Islet of Langerhans (tissue), 1 donor: ENCODE measurements at regions not wholly inside any gene's neighbourhood (a gene's known extent, or its start where the extent isn't known, plus 50 kb on each side); places are given as distances from the start of the nearest gene placed in this dataset.

ENCODE experiments used
- FAIRE-seq: peaks from one replicate; lab custom pipeline; 2011; peaks lifted over from hg19 to GRCh38; lab: Jason Lieb, UNC

- no peak for FAIRE-seq
These were observed 1403.3 kb upstream of the SLC39A10 start for GRCh38 chr2:194253528-194254259.

DNA sequence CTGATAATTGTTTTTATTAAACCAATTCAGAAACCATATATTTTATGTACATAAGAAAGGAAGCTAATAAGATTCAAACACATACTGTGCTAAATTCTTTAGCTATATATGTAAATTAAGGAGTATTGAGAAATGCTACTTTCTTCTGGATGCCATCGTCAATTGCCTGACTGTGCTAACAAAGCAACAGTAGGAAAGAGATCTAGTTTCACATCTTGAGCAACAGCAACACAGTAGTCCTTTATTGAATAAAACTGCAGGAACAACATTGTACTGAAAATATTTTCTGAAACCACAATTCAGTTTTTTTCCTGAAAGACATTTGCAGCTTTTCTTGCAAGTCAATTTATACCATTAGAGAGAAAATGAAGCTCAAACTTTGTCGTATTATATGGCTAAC, 1404.9 kb upstream of the SLC39A10 start:
- FAIRE-seq: no peak

GRCh38 chr2:194232600-194232999, 1424.4 kb upstream of the SLC39A10 start:
- FAIRE-seq: no peak

GRCh38 chr2:194223218-194223617, 1433.8 kb upstream of the SLC39A10 start:
- no peak for FAIRE-seq

GRCh38 chr2:194214192-194214591, 1442.8 kb upstream of the SLC39A10 start:
- FAIRE-seq: no peak

DNA sequence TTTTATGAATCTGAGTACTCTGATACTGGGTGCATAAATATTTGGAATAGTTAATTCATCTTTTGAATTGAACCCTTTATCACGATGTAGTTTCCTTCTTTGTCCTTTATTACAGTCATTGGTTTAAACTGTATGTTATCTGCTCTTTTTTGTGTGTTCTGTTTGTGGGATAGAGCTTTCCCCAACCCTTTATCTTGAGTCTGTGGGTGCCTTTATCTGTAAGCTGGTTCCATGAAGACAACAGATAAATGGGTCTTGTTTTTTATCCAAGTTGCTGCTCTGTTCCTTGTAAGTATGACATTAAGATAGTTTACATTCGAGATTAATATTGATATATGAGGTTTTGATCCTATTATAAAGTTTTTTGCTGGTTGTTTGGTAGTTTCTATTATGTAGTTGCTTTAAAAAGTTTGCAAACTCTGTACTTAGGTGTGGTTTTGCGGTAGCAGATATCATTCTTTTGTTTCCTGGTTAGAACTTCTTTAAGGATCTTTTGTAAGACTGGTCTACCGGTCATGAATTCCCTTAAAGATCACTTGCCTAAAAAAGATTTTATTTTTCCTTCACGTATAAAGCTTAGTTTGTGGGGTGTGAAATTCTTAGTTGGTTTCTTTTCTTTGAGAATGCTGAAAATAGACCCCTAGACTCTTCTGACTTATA, 1451.3 kb upstream of the SLC39A10 start:
- FAIRE-seq: no peak

DNA sequence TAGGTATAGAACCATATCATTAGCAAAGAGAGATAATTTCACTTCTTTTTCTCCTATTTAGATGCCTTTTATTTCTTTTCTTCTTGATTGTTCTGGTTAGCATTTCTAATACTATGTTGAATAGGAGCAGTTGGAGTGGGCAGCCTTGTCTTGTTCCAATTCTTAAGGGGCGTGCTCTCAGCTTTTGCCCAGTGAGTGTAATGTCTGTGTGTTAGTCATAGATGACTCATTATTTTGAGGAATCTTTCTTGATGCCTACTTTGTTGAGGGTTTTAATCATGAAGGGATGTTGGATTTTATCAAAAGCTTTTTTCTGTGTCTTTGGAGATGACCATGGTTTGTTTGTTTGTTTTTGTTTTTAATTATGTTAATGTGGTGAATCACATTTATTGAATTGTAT, 1453.1 kb upstream of the SLC39A10 start:
- no peak for FAIRE-seq

DNA sequence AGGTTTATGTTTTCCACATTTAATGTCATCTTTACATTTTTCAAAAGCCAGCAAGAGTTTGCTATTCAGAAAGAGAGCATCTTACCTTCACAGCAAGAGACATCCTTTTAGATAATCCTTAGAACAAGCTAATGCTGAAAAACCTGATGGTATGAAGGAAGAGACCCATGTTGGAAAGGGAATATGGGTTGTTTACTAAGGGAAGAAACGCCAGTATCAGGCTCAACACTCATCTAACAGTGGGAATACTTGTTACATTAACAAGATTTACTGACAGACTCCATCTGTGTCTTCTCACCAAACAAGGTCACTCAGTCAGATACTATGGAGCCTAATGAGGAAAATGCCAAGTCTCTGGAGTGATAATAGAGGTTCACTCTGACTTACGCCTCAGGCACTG, 1474.1 kb upstream of the SLC39A10 start:
- FAIRE-seq: no peak

- FAIRE-seq: no peak
These were observed 1480.9 kb upstream of the SLC39A10 start for GRCh38 chr2:194176134-194176533.

GRCh38 chr2:194166818-194167217, 1490.2 kb upstream of the SLC39A10 start:
- peak; percentile 87 for FAIRE-seq

- no peak for FAIRE-seq
These were observed 1501.6 kb upstream of the SLC39A10 start for GRCh38 chr2:194155431-194155830.

DNA sequence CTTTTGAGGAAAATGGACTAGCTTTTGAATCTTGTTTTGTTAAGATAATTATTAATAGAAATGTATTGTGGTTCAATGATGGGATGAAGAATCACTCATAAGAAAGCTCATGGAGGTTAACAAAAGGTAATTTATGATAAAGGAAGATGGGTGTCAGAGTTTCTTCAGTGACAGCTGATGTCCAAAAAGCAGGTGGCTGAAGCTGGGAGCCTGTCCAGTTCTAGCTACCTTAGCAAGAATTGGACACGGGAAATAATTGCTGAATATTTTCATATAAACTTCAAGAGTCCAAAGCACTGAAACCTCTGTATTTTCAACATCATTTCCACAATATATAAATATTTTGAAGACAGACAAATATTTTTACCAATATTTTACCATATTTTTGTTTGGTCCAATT, 1505.8 kb upstream of the SLC39A10 start:
- FAIRE-seq: no peak

- FAIRE-seq: no peak
These were observed 1521.6 kb upstream of the SLC39A10 start for GRCh38 chr2:194135463-194135862.

DNA sequence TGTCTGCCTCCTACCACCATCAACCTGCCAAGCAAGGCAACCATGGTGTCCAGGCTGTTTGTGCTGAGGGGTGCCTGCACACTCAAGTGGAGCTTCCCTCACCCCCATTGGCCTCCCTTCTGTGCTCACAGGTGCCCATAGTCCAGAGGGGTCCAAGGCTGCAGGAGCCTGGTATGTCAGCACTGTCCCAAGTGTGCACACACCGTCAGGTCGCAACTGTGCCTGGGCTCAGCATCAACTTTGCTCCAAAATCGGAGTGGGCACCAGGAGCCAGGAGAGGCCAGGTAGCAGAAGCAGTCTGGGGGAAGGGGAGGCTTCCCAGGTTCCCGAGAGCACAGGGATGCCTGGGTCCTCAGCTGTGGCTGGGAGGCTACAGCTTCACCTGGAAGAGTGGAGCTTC, 1528.2 kb upstream of the SLC39A10 start:
- no peak for FAIRE-seq

GRCh38 chr2:194126418-194126817, 1530.6 kb upstream of the SLC39A10 start:
- FAIRE-seq: no peak

DNA sequence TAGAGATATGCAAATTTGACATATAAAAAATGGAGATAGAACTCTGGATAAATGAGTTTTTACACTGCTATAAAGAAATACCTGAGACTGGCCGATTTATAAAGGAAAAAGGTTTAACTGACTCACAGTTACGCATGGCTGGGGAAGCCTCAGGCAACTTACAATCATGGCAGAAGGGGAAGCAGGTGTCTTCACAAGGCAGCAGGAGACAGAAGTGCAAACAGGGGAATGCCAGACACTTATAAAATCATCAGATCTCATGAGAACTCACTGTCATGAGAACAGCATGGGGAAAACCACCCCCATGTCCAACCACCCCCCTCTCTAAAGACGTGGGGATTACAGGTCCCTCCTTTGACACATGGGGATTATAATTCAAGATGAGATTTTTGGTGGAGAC, 1540.2 kb upstream of the SLC39A10 start:
- no peak for FAIRE-seq

- FAIRE-seq: no peak
These were observed 1551.7 kb upstream of the SLC39A10 start for GRCh38 chr2:194105358-194105757.

DNA sequence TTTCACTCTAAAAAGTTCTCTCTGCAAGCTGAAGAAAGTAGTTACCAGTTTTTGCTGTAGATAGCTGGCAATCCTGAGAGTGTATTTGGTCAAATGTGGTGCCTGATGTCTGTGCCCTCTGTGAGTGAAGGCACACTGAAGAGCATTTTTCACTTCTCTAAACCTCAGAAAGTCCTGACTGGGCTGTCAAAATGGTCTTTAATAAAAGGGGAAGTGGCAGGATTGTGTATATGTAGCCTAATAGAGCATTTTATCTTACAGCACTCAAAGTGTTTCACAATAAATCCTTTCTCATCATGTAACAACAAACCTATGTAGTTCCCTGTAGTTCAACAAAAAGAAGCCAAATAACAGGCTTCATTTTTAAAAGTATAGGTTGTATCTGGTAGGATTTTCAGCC, 1552.3 kb upstream of the SLC39A10 start:
- no peak for FAIRE-seq

- no peak for FAIRE-seq
These were observed 1552.9 kb upstream of the SLC39A10 start for GRCh38 chr2:194103941-194104659.

- FAIRE-seq: no peak
These were observed 1554.5 kb upstream of the SLC39A10 start for GRCh38 chr2:194102546-194102945.

- FAIRE-seq: no peak
These were observed 1556.8 kb upstream of the SLC39A10 start for GRCh38 chr2:194100201-194100600.

DNA sequence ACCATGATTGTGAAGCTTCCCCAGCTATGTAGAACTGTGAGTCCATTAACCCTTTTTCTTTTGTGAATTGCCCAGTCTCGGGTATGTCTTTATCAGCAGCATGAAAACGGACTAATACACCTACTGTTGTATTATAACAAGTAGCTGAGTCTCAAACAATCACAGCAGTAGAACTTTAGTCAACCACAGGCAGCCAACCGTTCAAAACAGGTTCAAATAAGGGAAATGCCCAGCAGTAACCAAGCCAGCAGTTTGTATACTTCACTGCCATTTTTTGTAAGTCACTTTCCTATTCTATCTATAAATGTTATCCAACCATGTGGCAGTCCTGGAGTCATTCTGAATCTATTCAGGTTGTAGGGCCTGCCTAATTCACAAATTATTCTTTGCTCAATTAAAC, 1560.6 kb upstream of the SLC39A10 start:
- no peak for FAIRE-seq

DNA sequence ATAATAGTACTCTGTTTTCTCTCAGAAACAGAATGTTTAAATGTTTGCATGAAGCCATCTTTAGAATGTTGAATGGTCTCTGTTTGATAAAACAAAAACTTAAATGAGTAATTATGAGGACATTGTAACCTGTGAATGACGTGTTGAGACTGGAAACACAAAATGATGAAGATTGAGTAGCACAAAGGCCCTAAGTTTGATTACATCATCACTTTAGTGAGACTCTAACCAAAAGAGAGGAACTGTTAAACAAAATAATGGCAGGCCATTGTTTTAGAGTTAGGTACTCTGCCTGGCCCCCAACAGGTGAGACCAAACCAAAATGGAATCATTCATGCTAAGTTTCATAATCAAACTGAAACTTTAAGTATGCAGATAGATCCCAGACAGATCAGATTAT, 1561.7 kb upstream of the SLC39A10 start:
- FAIRE-seq: no peak
